IMR-90 (cell line): ENCODE measurements at regions not wholly inside any gene's neighbourhood (a gene's known extent, or its start where the extent isn't known, plus 50 kb on each side); places are given as distances from the start of the nearest gene placed in this dataset.

ENCODE experiments used
- ATAC-seq: fragments of 200-7000 bp; cut with Tn5 transposase; 2 replicates; pipeline ENCODE4 v1.9.1; 2020; ENCODE audit warnings: low read depth, mild to moderate bottlenecking, moderate library complexity
- BruUV-seq: library from RNA; stranded (reverse); fragments of 400-500 nt; replicated peaks from 2 replicates; lab custom pipeline; 2021; lab: Mats Ljungman, UMichigan
- CTCF ChIA-PET: fragments of 300-600 bp; formaldehyde crosslinking; extraction: SDS; loops from one replicate; lab custom pipeline; 2021; ENCODE audit warnings: antibody characterized with exemption; lab: Yijun Ruan, JAX
- POLR2A ChIA-PET: fragments of 300-600 bp; sonication (Branson Sonifier 250); formaldehyde crosslinking; loops from one replicate; lab custom pipeline; 2022; ENCODE audit warnings: antibody characterized with exemption; ENCODE audit not compliant: unreplicated experiment; lab: Charles Lee
- DNase-seq: peaks from one replicate; pipeline ENCODE4 v3.0.0; 2013
- H2AFZ ChIP-seq: replicated peaks from 2 replicates; pipeline ENCODE3; 2013; ENCODE audit warnings: low read length, mild to moderate bottlenecking; ENCODE audit not compliant: poor library complexity
- H2AK5ac ChIP-seq: 2 replicates; pipeline ENCODE4 v1.6.1; 2013; ENCODE audit warnings: low read depth, low read length, inconsistent platforms
- H2AK9ac ChIP-seq: replicated peaks from 2 replicates; pipeline ENCODE3; 2013; ENCODE audit warnings: mild to moderate bottlenecking, low read depth, low read length, moderate library complexity; ENCODE audit not compliant: poor library complexity
- H2BK120ac ChIP-seq: 2 replicates; pipeline ENCODE4 v1.6.1; 2013; ENCODE audit warnings: low read depth, low read length, inconsistent platforms
- H2BK15ac ChIP-seq: 3 replicates; pipeline ENCODE4 v1.6.1; 2013; ENCODE audit warnings: low read depth, low read length, inconsistent platforms
- H2BK20ac ChIP-seq: 2 replicates; pipeline ENCODE4 v1.6.1; 2013; ENCODE audit warnings: low read depth, mild to moderate bottlenecking, inconsistent platforms, low read length, moderate library complexity
- H2BK5ac ChIP-seq: 2 replicates; pipeline ENCODE4 v1.6.1; 2013; ENCODE audit warnings: mild to moderate bottlenecking, low read depth, low read length, inconsistent platforms; ENCODE audit not compliant: poor library complexity, severe bottlenecking
- H3K14ac ChIP-seq: replicated peaks from 2 replicates; pipeline ENCODE4 v1.6.1; 2013; ENCODE audit warnings: low read depth, low read length, inconsistent platforms
- H3K18ac ChIP-seq: 2 replicates; pipeline ENCODE4 v1.6.1; 2013; ENCODE audit warnings: low read depth, low read length, control low read depth
- H3K23ac ChIP-seq: 2 replicates; pipeline ENCODE4 v1.6.1; 2013; ENCODE audit warnings: low read depth, low read length, inconsistent platforms
- H3K27ac ChIP-seq: 2 replicates; pipeline ENCODE4 v1.5.1; 2013; ENCODE audit warnings: mild to moderate bottlenecking, control low read depth, low read length; ENCODE audit not compliant: insufficient read depth
- H3K27me3 ChIP-seq: 2 replicates; pipeline ENCODE4 v1.6.1; 2013; ENCODE audit warnings: low read length; ENCODE audit not compliant: control insufficient read depth, insufficient read depth
- H3K36me3 ChIP-seq: 2 replicates; pipeline ENCODE4 v1.6.1; 2013; ENCODE audit warnings: low read length, mixed read lengths; ENCODE audit not compliant: control insufficient read depth, insufficient read depth
- H3K4ac ChIP-seq: 2 replicates; pipeline ENCODE4 v1.6.1; 2013; ENCODE audit warnings: low read depth, low read length, inconsistent platforms
- H3K4me1 ChIP-seq: 2 replicates; pipeline ENCODE4 v1.6.1; 2013; ENCODE audit warnings: low read length, mixed read lengths; ENCODE audit not compliant: control insufficient read depth, insufficient read depth
- H3K4me2 ChIP-seq: 2 replicates; pipeline ENCODE4 v1.6.1; 2013; ENCODE audit warnings: low read depth, mild to moderate bottlenecking, control low read depth, low read length, moderate library complexity
- H3K4me3 ChIP-seq: 2 replicates; pipeline ENCODE4 v1.5.1; 2013; ENCODE audit warnings: low read depth, mild to moderate bottlenecking, control low read depth, low read length, moderate library complexity; ENCODE audit not compliant: insufficient read depth
- H3K56ac ChIP-seq: 2 replicates; pipeline ENCODE4 v1.6.1; 2013; ENCODE audit warnings: low read length, inconsistent platforms; ENCODE audit not compliant: insufficient read depth; ENCODE audit errors: extremely low read depth
- H3K79me1 ChIP-seq, 2 experiments: 2 replicates each; pipeline ENCODE4 v1.6.1; 2013; ENCODE audit warnings: low read length in 2 of 2, inconsistent platforms in 1 of 2, low read depth in 1 of 2
- H3K9ac ChIP-seq: 2 replicates; pipeline ENCODE4 v1.6.1; 2013; ENCODE audit warnings: low read depth, low read length, control low read depth
- H3K9me1 ChIP-seq: 2 replicates; pipeline ENCODE4 v1.6.1; 2013; ENCODE audit warnings: low read length, inconsistent platforms; ENCODE audit not compliant: insufficient read depth
- H3K9me3 ChIP-seq: 2 replicates; pipeline ENCODE4 v1.6.1; 2013; ENCODE audit warnings: low read length; ENCODE audit not compliant: control insufficient read depth, insufficient read depth
- H4K20me1 ChIP-seq: 2 replicates; pipeline ENCODE4 v1.6.1; 2013; ENCODE audit warnings: low read length, inconsistent platforms; ENCODE audit not compliant: insufficient read depth
- H4K5ac ChIP-seq: 2 replicates; pipeline ENCODE4 v1.6.1; 2013; ENCODE audit warnings: mild to moderate bottlenecking, low read depth, low read length, control low read depth
- H4K8ac ChIP-seq, 2 experiments: 2 replicates each; pipeline ENCODE4 v1.6.1; 2013; ENCODE audit warnings: low read depth in 2 of 2, low read length in 2 of 2, control low read depth in 1 of 2, inconsistent platforms in 1 of 2
- H4K91ac ChIP-seq: 2 replicates; pipeline ENCODE4 v1.6.1; 2013; ENCODE audit warnings: low read depth, low read length, inconsistent platforms; ENCODE audit not compliant: insufficient read depth
- BHLHE40 ChIP-seq: fragments of 150-350 bp; IDR thresholded peaks from 2 replicates; pipeline ENCODE4 v1.6.1; 2016; ENCODE audit warnings: mild to moderate bottlenecking, low read depth, low read length
- CHD1 ChIP-seq: IDR thresholded peaks from 2 replicates; pipeline ENCODE4 v1.6.1; 2012; ENCODE audit warnings: low read depth, low read length, improper control_type of control experiment
- CTCF ChIP-seq: conservative IDR thresholded peaks from 2 replicates; pipeline ENCODE4 v1.5.1; 2012; ENCODE audit warnings: mild to moderate bottlenecking, low read depth, low read length, improper control_type of control experiment
- FOS ChIP-seq: fragments of 150-350 bp; IDR thresholded peaks from 2 replicates; pipeline ENCODE4 v1.6.1; 2016; ENCODE audit warnings: low read depth, low read length
- MAFK ChIP-seq: IDR thresholded peaks from 2 replicates; pipeline ENCODE4 v1.6.1; 2012; ENCODE audit warnings: low read depth, low read length, improper control_type of control experiment
- MAZ ChIP-seq: IDR thresholded peaks from 2 replicates; pipeline ENCODE4 v1.6.1; 2012; ENCODE audit warnings: low read depth, mild to moderate bottlenecking, low read length, improper control_type of control experiment, moderate library complexity, borderline replicate concordance
- MXI1 ChIP-seq: IDR thresholded peaks from 2 replicates; pipeline ENCODE4 v1.6.1; 2012; ENCODE audit warnings: low read depth, mild to moderate bottlenecking, low read length, moderate library complexity, borderline replicate concordance
- NFE2L2 ChIP-seq: fragments of 150-350 bp; IDR thresholded peaks from 2 replicates; pipeline ENCODE4 v1.6.1; 2016; ENCODE audit warnings: low read depth, mild to moderate bottlenecking, low read length
- POLR2A ChIP-seq: IDR thresholded peaks from 2 replicates; pipeline ENCODE4 v1.6.1; 2012; ENCODE audit warnings: mild to moderate bottlenecking, low read depth, low read length
- RAD21 ChIP-seq: IDR thresholded peaks from 2 replicates; pipeline ENCODE4 v1.6.1; 2012; ENCODE audit warnings: low read length, improper control_type of control experiment
- RCOR1 ChIP-seq: IDR thresholded peaks from 2 replicates; pipeline ENCODE4 v1.6.1; 2012; ENCODE audit warnings: mild to moderate bottlenecking, low read length, improper control_type of control experiment; ENCODE audit not compliant: insufficient replicate concordance
- RFX5 ChIP-seq: IDR thresholded peaks from 2 replicates; pipeline ENCODE4 v1.8.0; 2012; ENCODE audit warnings: low read depth, mild to moderate bottlenecking, low read length, moderate library complexity
- SMC3 ChIP-seq: fragments of 150-350 bp; IDR thresholded peaks from 2 replicates; pipeline ENCODE4 v1.6.1; 2016; ENCODE audit warnings: low read depth, mild to moderate bottlenecking, antibody characterized with exemption, low read length, moderate library complexity
- USF2 ChIP-seq: fragments of 150-350 bp; IDR thresholded peaks from 2 replicates; pipeline ENCODE4 v1.6.1; 2017; ENCODE audit warnings: mild to moderate bottlenecking, antibody characterized with exemption, low read length, low read depth
- WGBS, 2 experiments: methylation state at CpG; one replicate each; pipeline versions ENCODE4 v1.1.5 to v1.1.7; 2013; ENCODE audit warnings: missing lambda C conversion rate in 2 of 2; ENCODE audit not compliant: insufficient read length in 1 of 2; ENCODE audit errors: extremely low coverage in 2 of 2; 5-methylcytosine and 5-hydroxymethylcytosine counted together
- dilution Hi-C: fragments of 300-500 bp; cut with HindIII; formaldehyde crosslinking; loops from one replicate; pipeline ENCODE4 v1.14.3; 2018; ENCODE audit warnings: low sequenced_read_pairs; ENCODE audit not compliant: unreplicated experiment
- in situ Hi-C: fragments of 300-500 bp; cut with MboI; formaldehyde crosslinking; loops from 3 replicates; pipeline ENCODE4 v1.14.3; 2019; ENCODE audit warnings: low sequenced_read_pairs, inconsistent platforms, mixed read lengths
- intact Hi-C: fragments of 100-400 bp; cut with micrococcal nuclease; formaldehyde crosslinking; loops from 2 replicates; pipeline ENCODE4 v1.10.0; 2022
- TF ChIP-seq, protein P1 (sequence below): fragments of 150-350 bp; IDR thresholded peaks from 2 replicates; pipeline ENCODE4 v1.6.1; 2016; ENCODE audit warnings: low read depth, mild to moderate bottlenecking, low read length, moderate library complexity, borderline replicate concordance

GRCh38 chr13:69035771-69036170, 1071.9 kb upstream of the ATXN8OS start:
- Histone ChIP-seq H2BK5ac (no peak overlapping the region), H3K23ac (no peak overlapping the region), H4K20me1 (no peaks in the 10 kb centered on the region), H4K91ac (no peak overlapping the region), H3K27me3 (no peaks in the 10 kb centered on the region), H4K5ac (no peak overlapping the region), H3K4ac (no peak overlapping the region), H3K9me3 (no peaks in the 10 kb centered on the region), H3K9me1 (no peaks in the 10 kb centered on the region), H3K79me1 (no peaks in the 10 kb centered on the region), H2BK15ac (no peak overlapping the region), H3K9ac (no peak overlapping the region), H4K8ac (no peak overlapping the region), H2AK5ac (no peak overlapping the region), H3K18ac (no peak overlapping the region), H2AFZ (no peak overlapping the region), H3K4me2 (no peak overlapping the region), H3K4me1 (no peaks in the 10 kb centered on the region), H2BK120ac (no peak overlapping the region), H2BK20ac (no peak overlapping the region), H3K4me3 (no peak overlapping the region), H2AK9ac (no peak overlapping the region), H3K14ac (no peak overlapping the region), H3K36me3 (no peaks in the 10 kb centered on the region), H3K56ac (no peak overlapping the region), H3K27ac (no peak overlapping the region)
- in situ Hi-C loops (no loop called here), dilution Hi-C loops (no loop called here), intact Hi-C loops (no loop called here)
- DNase-seq (no peak), ATAC-seq (no peak)
- no TSS peak for BruUV-seq
- ChIA-PET POLR2A (no interaction called here), CTCF (no interaction called here)
- TF ChIP-seq RCOR1 (no peak), RAD21 (no peak), USF2 (no peak), CTCF (no peak), NFE2L2 (no peak), POLR2A (no peak), MXI1 (no peak), BHLHE40 (no peak), SMC3 (no peak), CHD1 (no peak), RFX5 (no peak), MAZ (no peak), MAFK (no peak), FOS (no peak)
- TF ChIP-seq, protein P1, sequence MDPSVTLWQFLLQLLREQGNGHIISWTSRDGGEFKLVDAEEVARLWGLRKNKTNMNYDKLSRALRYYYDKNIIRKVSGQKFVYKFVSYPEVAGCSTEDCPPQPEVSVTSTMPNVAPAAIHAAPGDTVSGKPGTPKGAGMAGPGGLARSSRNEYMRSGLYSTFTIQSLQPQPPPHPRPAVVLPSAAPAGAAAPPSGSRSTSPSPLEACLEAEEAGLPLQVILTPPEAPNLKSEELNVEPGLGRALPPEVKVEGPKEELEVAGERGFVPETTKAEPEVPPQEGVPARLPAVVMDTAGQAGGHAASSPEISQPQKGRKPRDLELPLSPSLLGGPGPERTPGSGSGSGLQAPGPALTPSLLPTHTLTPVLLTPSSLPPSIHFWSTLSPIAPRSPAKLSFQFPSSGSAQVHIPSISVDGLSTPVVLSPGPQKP: no peak
- WGBS, 2 experiments: 67 to 75% methylated on average over 1 of the region's 3 CpGs
